Transverse colon (tissue), 4 donors: ENCODE measurements at regions not wholly inside any gene's neighbourhood (a gene's known extent, or its start where the extent isn't known, plus 50 kb on each side); places are given as distances from the start of the nearest gene placed in this dataset.

Experiments
- DNase-seq: peaks from one replicate; pipeline ENCODE4 v3.0.0-alpha.2; 2019
- H3K27ac ChIP-seq, 4 donors: fragments of 200-600 bp; sonication (generic); 2 replicates each; pipeline ENCODE4 v1.5.1; 2016 to 2018; ENCODE audit warnings: inconsistent platforms in 4 of 4
- H3K27me3 ChIP-seq: fragments of 200-600 bp; sonication (generic); 2 replicates; pipeline ENCODE4 v1.5.1; 2017; ENCODE audit warnings: inconsistent platforms
- H3K36me3 ChIP-seq, 4 donors: fragments of 200-600 bp; sonication (generic); 2 replicates each; pipeline ENCODE4 v1.5.1; 2017 to 2019; ENCODE audit warnings: inconsistent platforms in 4 of 4
- H3K4me1 ChIP-seq, 4 donors: fragments of 200-600 bp; sonication (generic); 2 replicates each; pipeline ENCODE4 v1.5.1; 2017 to 2020; ENCODE audit warnings: inconsistent platforms in 4 of 4
- H3K4me3 ChIP-seq, 4 donors: fragments of 200-600 bp; sonication (generic); 1 replicate in 1 of 4; 2 replicates in 3 of 4; pipeline versions ENCODE4 v1.5.1 to v1.6.1; 2017 to 2019; ENCODE audit warnings: inconsistent platforms in 4 of 4
- H3K9me3 ChIP-seq, 2 donors: fragments of 200-600 bp; sonication (generic); 2 replicates each; pipeline ENCODE4 v1.5.1; 2017 to 2019; ENCODE audit warnings: inconsistent platforms in 2 of 2
- EP300 ChIP-seq: sonication (generic); formaldehyde crosslinking; IDR thresholded peaks from one replicate; pipeline ENCODE4 v1.6.1; 2017; ENCODE audit warnings: antibody characterized with exemption, low read depth
- POLR2A ChIP-seq: fragments of 450-650 bp; IDR thresholded peaks from one replicate; pipeline ENCODE4 v1.6.1; 2016; ENCODE audit warnings: antibody characterized with exemption, mild to moderate bottlenecking, moderate library complexity
- POLR2AphosphoS5 ChIP-seq, 3 donors: sonication (generic); formaldehyde crosslinking; IDR thresholded peaks; one replicate each; pipeline ENCODE4 v1.6.1; 2016; ENCODE audit warnings: antibody characterized with exemption in 3 of 3
- WGBS, 2 donors: methylation state at CpG; one replicate each; pipeline ENCODE4 v1.1.5; 2018; ENCODE audit warnings: low coverage in 1 of 2; 5-methylcytosine and 5-hydroxymethylcytosine counted together
- in situ Hi-C, 4 donors: fragments of 200-750 bp; cut with MboI; loops; one replicate each; pipeline versions ENCODE4 v1.15.0 to v1.15.1; 2017; ENCODE audit warnings: low sequenced_read_pairs in 3 of 4, low pct_ligation_motif_present in 1 of 4, low pct_unique_long_range_greater_than_20kb in 1 of 4
- intact Hi-C: fragments of 100-400 bp; cut with DNase I; formaldehyde crosslinking; loops from one replicate; pipeline ENCODE4 v1.15.1; 2023; ENCODE audit warnings: low total_unique reads
- TF ChIP-seq, protein P1 (sequence below), 5 experiments: fragments of 200-600 bp in 3 of 5; fragments of 450-650 bp in 2 of 5; sonication (generic) in 3 of 5; IDR thresholded peaks; 1 replicate in 2 of 5; 2 replicates in 3 of 5; pipeline ENCODE4 v1.5.1; 2016 to 2017; ENCODE audit warnings: antibody characterized with exemption in 5 of 5, inconsistent platforms in 3 of 5, mild to moderate bottlenecking in 2 of 5, moderate library complexity in 1 of 5

DNA sequence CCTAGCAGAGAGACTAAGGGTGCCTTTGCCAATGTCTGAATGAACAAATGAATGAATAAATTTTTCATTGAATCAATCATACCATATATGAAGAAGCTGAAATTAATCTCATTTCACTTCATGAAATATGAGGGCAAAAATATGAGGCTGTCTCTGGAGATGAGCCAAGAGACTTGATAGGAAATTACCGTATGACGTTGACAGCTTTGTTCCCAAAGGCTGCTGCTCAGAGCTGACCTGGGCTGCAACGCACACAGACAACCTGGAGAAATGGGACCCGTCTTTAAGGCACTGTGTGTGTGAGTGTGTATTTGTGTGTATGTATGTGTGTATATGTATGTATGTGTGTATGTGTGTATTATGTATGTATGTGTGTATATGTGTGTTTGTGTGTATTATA lies 226.1 kb downstream of the IRX2 start:
- intact Hi-C loops: no loop called here
- no peak overlapping the region for H3K27ac ChIP-seq
- no peaks in the 10 kb centered on the region for H3K9me3 ChIP-seq
- no peak overlapping the region for H3K4me3 ChIP-seq
- no peaks in the 10 kb centered on the region for H3K27me3 ChIP-seq
- no peaks in the 10 kb centered on the region for H3K4me1 ChIP-seq
- in situ Hi-C loops: no loop called here
- H3K36me3 ChIP-seq: no peaks in the 10 kb centered on the region
- WGBS, 2 donors: 40 to 73% methylated on average over 2 to 4 of the region's 4 CpGs
- TF ChIP-seq POLR2AphosphoS5 (IDR thresholded peaks at IDR 0.05) (no peak), EP300 (no peak), POLR2A (no peak)
- TF ChIP-seq, protein P1, sequence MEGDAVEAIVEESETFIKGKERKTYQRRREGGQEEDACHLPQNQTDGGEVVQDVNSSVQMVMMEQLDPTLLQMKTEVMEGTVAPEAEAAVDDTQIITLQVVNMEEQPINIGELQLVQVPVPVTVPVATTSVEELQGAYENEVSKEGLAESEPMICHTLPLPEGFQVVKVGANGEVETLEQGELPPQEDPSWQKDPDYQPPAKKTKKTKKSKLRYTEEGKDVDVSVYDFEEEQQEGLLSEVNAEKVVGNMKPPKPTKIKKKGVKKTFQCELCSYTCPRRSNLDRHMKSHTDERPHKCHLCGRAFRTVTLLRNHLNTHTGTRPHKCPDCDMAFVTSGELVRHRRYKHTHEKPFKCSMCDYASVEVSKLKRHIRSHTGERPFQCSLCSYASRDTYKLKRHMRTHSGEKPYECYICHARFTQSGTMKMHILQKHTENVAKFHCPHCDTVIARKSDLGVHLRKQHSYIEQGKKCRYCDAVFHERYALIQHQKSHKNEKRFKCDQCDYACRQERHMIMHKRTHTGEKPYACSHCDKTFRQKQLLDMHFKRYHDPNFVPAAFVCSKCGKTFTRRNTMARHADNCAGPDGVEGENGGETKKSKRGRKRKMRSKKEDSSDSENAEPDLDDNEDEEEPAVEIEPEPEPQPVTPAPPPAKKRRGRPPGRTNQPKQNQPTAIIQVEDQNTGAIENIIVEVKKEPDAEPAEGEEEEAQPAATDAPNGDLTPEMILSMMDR (IDR thresholded peaks at IDR 0.05): no peak
- DNase-seq: no peak

DNA sequence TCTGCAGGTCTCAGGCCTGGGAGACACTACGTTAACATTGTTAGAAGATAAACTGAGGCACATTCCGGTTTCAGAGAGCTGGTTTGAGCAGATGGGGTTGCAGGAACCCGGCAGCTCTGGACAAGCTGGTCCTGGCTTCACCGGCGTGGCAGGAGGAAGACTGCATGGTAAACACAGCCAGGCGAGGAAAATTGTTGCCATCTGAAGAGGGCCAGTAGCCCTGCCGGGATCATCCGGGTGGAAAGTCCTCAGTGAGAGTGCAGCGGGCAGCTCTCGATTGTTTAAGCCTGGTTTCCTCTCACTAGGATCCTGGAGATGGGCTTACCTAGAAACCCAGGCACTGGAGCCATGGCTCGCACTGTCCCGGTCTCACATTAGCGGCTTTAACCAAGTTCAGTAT lies 226.9 kb downstream of the IRX2 start:
- Histone ChIP-seq H3K27ac (no peak overlapping the region), H3K36me3 (no peaks in the 10 kb centered on the region), H3K4me1 (no peaks in the 10 kb centered on the region), H3K4me3 (no peak overlapping the region), H3K27me3 (no peaks in the 10 kb centered on the region), H3K9me3 (no peaks in the 10 kb centered on the region)
- TF ChIP-seq, protein P1 (IDR thresholded peaks at IDR 0.05): no peak
- no peak for TF ChIP-seq POLR2A
- TF ChIP-seq POLR2AphosphoS5 (IDR thresholded peaks at IDR 0.05): no peak
- TF ChIP-seq EP300: no peak
- WGBS, 2 donors: 72 to 100% methylated on average over 3 to 13 of the region's 13 CpGs
- no peak for DNase-seq
- intact Hi-C loops (no loop called here), in situ Hi-C loops (no loop called here)

DNA sequence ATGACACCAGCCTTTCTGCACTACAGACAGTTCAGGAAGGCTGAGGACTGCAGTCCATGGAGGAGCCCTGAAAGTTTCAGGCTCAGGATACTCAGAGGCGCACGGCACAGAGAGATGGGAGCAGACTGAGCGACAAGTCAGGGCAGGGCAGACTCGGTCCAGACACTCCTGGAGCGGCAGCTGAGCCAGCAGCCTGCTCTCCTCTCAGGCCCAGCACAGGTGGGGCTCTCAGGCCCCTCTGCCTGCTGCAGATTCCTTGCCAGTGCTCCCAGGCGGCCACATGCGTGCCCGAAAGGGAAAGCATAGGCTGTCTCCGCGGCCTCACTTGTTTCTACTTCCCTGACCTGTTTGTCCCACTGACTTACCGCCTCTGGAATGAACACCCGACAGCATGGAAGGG lies 228.3 kb downstream of the IRX2 start:
- in situ Hi-C loops: no loop called here
- Histone ChIP-seq H3K4me1 (no peaks in the 10 kb centered on the region), H3K27ac (no peak overlapping the region), H3K27me3 (no peaks in the 10 kb centered on the region), H3K4me3 (no peak overlapping the region), H3K36me3 (no peaks in the 10 kb centered on the region), H3K9me3 (no peaks in the 10 kb centered on the region)
- 88% methylated on average over 12 of the region's 12 CpGs; no CpG with 5 or more reads in 1 of the 2 donors for WGBS, 2 donors
- TF ChIP-seq POLR2A (no peak), POLR2AphosphoS5 (IDR thresholded peaks at IDR 0.05) (no peak), EP300 (no peak)
- TF ChIP-seq, protein P1 (IDR thresholded peaks at IDR 0.05): no peak
- no peak for DNase-seq
- intact Hi-C loops: no loop called here

DNA sequence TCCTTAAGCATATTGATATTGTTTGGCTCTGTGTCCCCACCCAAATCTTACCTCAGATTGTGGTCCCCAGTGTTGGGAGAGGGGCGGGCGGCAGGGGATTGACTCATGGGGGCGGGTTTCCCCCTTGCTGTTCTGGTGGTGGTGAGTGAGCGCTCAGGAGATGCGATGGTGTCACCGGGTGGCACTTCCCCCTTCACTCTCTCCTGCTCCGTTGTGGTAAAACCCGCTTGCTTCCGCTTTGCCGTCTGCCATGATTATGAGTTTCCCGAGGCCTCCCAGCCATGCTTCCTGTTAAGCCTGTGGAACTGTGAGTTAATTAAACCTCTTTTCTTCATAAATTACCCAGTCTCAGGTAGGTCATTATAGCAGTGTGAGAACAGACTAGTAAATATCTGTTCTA lies 229.1 kb downstream of the IRX2 start:
- TF ChIP-seq, protein P1 (IDR thresholded peaks at IDR 0.05): no peak
- no peak for TF ChIP-seq EP300
- TF ChIP-seq POLR2AphosphoS5 (IDR thresholded peaks at IDR 0.05): no peak
- TF ChIP-seq POLR2A: no peak
- H3K9me3 ChIP-seq: no peaks in the 10 kb centered on the region
- H3K27ac ChIP-seq: no peak overlapping the region
- no peaks in the 10 kb centered on the region for H3K4me1 ChIP-seq
- intact Hi-C loops (no loop called here), in situ Hi-C loops (no loop called here)
- H3K27me3 ChIP-seq: no peaks in the 10 kb centered on the region
- H3K36me3 ChIP-seq: no peaks in the 10 kb centered on the region
- DNase-seq: no peak
- 88 to 90% methylated on average over 5 to 11 of the region's 11 CpGs for WGBS, 2 donors
- H3K4me3 ChIP-seq: no peak overlapping the region
